ENCODE measurements at regions not wholly inside any gene's neighbourhood (a gene's known extent, or its start where the extent isn't known, plus 50 kb on each side); places are given as distances from the start of the nearest gene placed in this dataset.

DNA sequence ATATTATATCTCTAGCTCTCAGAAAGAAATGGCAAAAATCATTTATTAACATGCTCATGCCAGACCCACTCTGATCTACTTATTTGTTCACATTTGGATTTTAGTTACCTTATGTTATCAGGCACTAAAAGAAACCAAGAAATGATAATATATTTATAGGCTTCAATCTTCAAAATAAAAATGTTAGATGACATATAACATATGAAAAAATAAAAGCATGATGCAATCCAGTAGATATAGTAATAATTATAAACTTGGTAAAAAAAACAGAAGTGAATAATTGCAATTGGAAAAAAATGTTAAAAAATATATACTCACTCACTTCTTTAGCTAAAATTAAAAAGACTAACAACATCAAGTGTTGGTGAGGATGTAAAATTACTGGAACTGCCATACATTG, 248.3 kb upstream of the VRK2 start:
- ATAC-seq (replicated peaks; ENCODE audit: extremely low read depth, poor library complexity, severe bottlenecking) (no peak), DNase-seq (ENCODE audit: low spot score in 2 of 2) (no peak)
- Mint-ChIP-seq H3K9me3 (peaks cover 26% of the 10 kb centered on the region), H3K4me1 (no peaks in the 10 kb centered on the region), H3K27ac (ENCODE audit: low read depth) (no peak overlapping the region), H3K36me3 (ENCODE audit: insufficient read depth) (no peaks in the 10 kb centered on the region), H3K27me3 (no peaks in the 10 kb centered on the region), H3K4me3 (no peak overlapping the region)

DNA sequence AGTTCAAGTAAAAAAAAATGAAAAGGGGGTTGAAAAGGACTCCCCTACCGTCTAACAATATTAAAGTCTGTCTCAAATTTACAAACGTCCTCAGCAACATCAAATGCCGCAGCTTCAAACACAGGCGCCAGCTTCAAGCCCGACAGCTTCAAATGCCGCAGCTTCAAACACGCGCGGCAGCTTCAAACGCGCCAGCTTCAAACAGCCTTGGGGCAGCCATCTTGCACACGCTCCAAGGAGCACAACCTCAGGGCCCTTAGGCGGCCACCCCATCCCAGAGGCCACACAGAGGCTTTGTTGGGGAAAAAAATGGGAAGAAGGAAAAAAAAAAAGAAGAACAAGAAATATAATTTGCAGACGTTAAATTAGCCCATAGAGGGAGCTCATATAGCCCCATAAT, 244.4 kb upstream of the VRK2 start:
- H3K27ac Mint-ChIP-seq (ENCODE audit: low read depth): no peak overlapping the region
- no peak for DNase-seq (ENCODE audit: low spot score in 2 of 2)
- peaks cover 26% of the 10 kb centered on the region for H3K9me3 Mint-ChIP-seq
- H3K36me3 Mint-ChIP-seq (ENCODE audit: insufficient read depth): no peaks in the 10 kb centered on the region
- no peaks in the 10 kb centered on the region for H3K4me1 Mint-ChIP-seq
- H3K27me3 Mint-ChIP-seq: no peaks in the 10 kb centered on the region
- no peak for ATAC-seq (replicated peaks; ENCODE audit: extremely low read depth, poor library complexity, severe bottlenecking)
- no peak overlapping the region for H3K4me3 Mint-ChIP-seq

GRCh38 chr2:57804971-57805370, 241.6 kb upstream of the VRK2 start:
- H3K27me3 Mint-ChIP-seq: no peaks in the 10 kb centered on the region
- ATAC-seq (replicated peaks; ENCODE audit: extremely low read depth, poor library complexity, severe bottlenecking): no peak
- H3K36me3 Mint-ChIP-seq (ENCODE audit: insufficient read depth): no peaks in the 10 kb centered on the region
- H3K9me3 Mint-ChIP-seq: peaks cover 15% of the 10 kb centered on the region
- H3K4me3 Mint-ChIP-seq: no peak overlapping the region
- no peaks in the 10 kb centered on the region for H3K4me1 Mint-ChIP-seq
- H3K27ac Mint-ChIP-seq (ENCODE audit: low read depth): no peak overlapping the region
- DNase-seq (ENCODE audit: low spot score in 2 of 2): no peak

GRCh38 chr2:57806449-57806968, 240.1 kb upstream of the VRK2 start:
- H3K4me3 Mint-ChIP-seq: no peak overlapping the region
- no peaks in the 10 kb centered on the region for H3K4me1 Mint-ChIP-seq
- peaks cover 12% of the 10 kb centered on the region for H3K9me3 Mint-ChIP-seq
- H3K27ac Mint-ChIP-seq (ENCODE audit: low read depth): no peak overlapping the region
- no peaks in the 10 kb centered on the region for H3K27me3 Mint-ChIP-seq
- ATAC-seq (replicated peaks; ENCODE audit: extremely low read depth, poor library complexity, severe bottlenecking) (no peak), DNase-seq (ENCODE audit: low spot score in 2 of 2) (no peak)
- no peaks in the 10 kb centered on the region for H3K36me3 Mint-ChIP-seq (ENCODE audit: insufficient read depth)

GRCh38 chr2:57809230-57809629, 237.4 kb upstream of the VRK2 start:
- no peak overlapping the region for H3K4me3 Mint-ChIP-seq
- H3K9me3 Mint-ChIP-seq: peaks cover 5% of the 10 kb centered on the region
- H3K27ac Mint-ChIP-seq (ENCODE audit: low read depth): no peak overlapping the region
- H3K4me1 Mint-ChIP-seq: no peaks in the 10 kb centered on the region
- no peaks in the 10 kb centered on the region for H3K36me3 Mint-ChIP-seq (ENCODE audit: insufficient read depth)
- DNase-seq (ENCODE audit: low spot score in 2 of 2) (no peak), ATAC-seq (replicated peaks; ENCODE audit: extremely low read depth, poor library complexity, severe bottlenecking) (no peak)
- no peaks in the 10 kb centered on the region for H3K27me3 Mint-ChIP-seq

DNA sequence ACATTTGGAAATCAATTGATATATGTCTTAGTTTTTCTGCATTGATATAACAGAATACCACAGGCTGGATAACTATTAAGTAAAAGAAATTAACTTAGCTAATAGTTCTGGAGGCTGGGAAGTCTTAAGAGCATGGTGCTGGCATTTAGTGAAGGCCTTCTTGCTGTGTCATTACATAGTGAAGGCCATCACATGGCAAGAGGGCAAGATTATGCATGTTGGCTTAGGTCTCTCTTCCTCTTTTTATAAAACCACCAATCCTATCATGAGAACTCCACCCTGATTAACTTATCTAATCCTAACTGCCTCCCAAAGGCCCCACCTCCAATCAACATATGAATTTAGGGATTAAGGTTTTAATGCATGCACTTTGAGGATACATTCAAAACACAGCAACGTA, 225.5 kb upstream of the VRK2 start:
- ATAC-seq (replicated peaks; ENCODE audit: extremely low read depth, poor library complexity, severe bottlenecking) (no peak), DNase-seq (ENCODE audit: low spot score in 2 of 2) (no peak)
- H3K9me3 Mint-ChIP-seq: no peaks in the 10 kb centered on the region
- no peak overlapping the region for H3K4me3 Mint-ChIP-seq
- no peak overlapping the region for H3K27ac Mint-ChIP-seq (ENCODE audit: low read depth)
- H3K36me3 Mint-ChIP-seq (ENCODE audit: insufficient read depth): no peaks in the 10 kb centered on the region
- no peaks in the 10 kb centered on the region for H3K4me1 Mint-ChIP-seq
- H3K27me3 Mint-ChIP-seq: no peaks in the 10 kb centered on the region

DNA sequence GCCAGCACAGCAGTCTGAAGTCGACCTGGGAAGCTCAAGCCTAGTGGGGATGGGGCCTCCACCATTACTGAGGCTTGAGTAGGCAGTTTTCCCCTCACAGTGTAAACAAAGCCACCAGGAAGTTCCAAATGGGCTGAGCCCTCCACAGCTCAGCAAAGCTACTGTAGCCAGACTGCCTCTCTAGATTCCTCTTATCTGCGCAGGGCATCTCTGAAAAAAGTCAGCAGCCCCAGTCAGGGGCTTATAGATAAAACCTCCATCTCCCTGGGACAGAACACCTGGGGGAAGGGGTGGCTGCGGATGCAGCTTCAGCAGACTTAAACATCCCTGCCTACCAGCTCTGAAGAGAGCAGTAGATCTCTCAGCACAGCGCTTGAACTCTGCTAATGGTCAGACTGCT, 218.4 kb upstream of the VRK2 start:
- no peak for DNase-seq (ENCODE audit: low spot score in 2 of 2)
- H3K4me3 Mint-ChIP-seq: no peak overlapping the region
- H3K27ac Mint-ChIP-seq (ENCODE audit: low read depth): no peak overlapping the region
- no peaks in the 10 kb centered on the region for H3K27me3 Mint-ChIP-seq
- no peaks in the 10 kb centered on the region for H3K36me3 Mint-ChIP-seq (ENCODE audit: insufficient read depth)
- no peak for ATAC-seq (replicated peaks; ENCODE audit: extremely low read depth, poor library complexity, severe bottlenecking)
- H3K9me3 Mint-ChIP-seq: peaks cover 25% of the 10 kb centered on the region
- H3K4me1 Mint-ChIP-seq: no peaks in the 10 kb centered on the region

DNA sequence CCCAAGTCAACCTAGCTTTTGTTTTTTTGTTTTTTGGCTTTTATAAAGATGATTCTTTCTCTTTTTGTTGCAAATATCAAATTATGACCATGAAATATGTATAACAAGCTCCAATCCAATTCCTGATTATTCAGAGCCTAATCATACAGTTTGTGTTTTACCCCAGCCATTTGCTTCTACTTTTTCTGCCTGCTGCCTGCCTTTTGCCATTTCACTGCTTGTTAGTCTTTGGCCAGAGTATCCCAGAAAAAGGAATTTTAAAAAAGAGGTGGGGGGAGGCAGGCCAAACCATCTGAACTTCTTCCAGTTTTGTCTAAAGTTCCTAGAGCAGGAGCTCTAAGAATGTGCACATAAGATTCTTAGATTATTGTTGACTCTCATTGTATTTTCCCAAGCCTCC, 211.9 kb upstream of the VRK2 start:
- no peak overlapping the region for H3K4me3 Mint-ChIP-seq
- ATAC-seq (replicated peaks; ENCODE audit: extremely low read depth, poor library complexity, severe bottlenecking) (no peak), DNase-seq (ENCODE audit: low spot score in 2 of 2) (no peak)
- H3K4me1 Mint-ChIP-seq: no peaks in the 10 kb centered on the region
- H3K27me3 Mint-ChIP-seq: no peaks in the 10 kb centered on the region
- H3K9me3 Mint-ChIP-seq: peaks cover 11% of the 10 kb centered on the region
- H3K36me3 Mint-ChIP-seq (ENCODE audit: insufficient read depth): no peaks in the 10 kb centered on the region
- H3K27ac Mint-ChIP-seq (ENCODE audit: low read depth): no peak overlapping the region

GRCh38 chr2:57842531-57842930, 204.1 kb upstream of the VRK2 start:
- DNase-seq (ENCODE audit: low spot score in 2 of 2): no peak
- no peak for ATAC-seq (replicated peaks; ENCODE audit: extremely low read depth, poor library complexity, severe bottlenecking)
- H3K9me3 Mint-ChIP-seq: no peaks in the 10 kb centered on the region
- H3K4me1 Mint-ChIP-seq: no peaks in the 10 kb centered on the region
- no peak overlapping the region for H3K27ac Mint-ChIP-seq (ENCODE audit: low read depth)
- H3K36me3 Mint-ChIP-seq (ENCODE audit: insufficient read depth): no peaks in the 10 kb centered on the region
- H3K27me3 Mint-ChIP-seq: no peaks in the 10 kb centered on the region
- no peak overlapping the region for H3K4me3 Mint-ChIP-seq

GRCh38 chr2:57843158-57843557, 203.4 kb upstream of the VRK2 start:
- H3K4me1 Mint-ChIP-seq: no peaks in the 10 kb centered on the region
- H3K27me3 Mint-ChIP-seq: no peaks in the 10 kb centered on the region
- ATAC-seq (replicated peaks; ENCODE audit: extremely low read depth, poor library complexity, severe bottlenecking) (no peak), DNase-seq (ENCODE audit: low spot score in 2 of 2) (no peak)
- no peak overlapping the region for H3K4me3 Mint-ChIP-seq
- no peaks in the 10 kb centered on the region for H3K9me3 Mint-ChIP-seq
- no peak overlapping the region for H3K27ac Mint-ChIP-seq (ENCODE audit: low read depth)
- no peaks in the 10 kb centered on the region for H3K36me3 Mint-ChIP-seq (ENCODE audit: insufficient read depth)

GRCh38 chr2:57848723-57849122, 197.9 kb upstream of the VRK2 start:
- Mint-ChIP-seq H3K4me1 (no peaks in the 10 kb centered on the region), H3K36me3 (ENCODE audit: insufficient read depth) (peaks cover 2% of the 10 kb centered on the region), H3K27ac (ENCODE audit: low read depth) (no peak overlapping the region), H3K27me3 (no peaks in the 10 kb centered on the region), H3K4me3 (no peak overlapping the region), H3K9me3 (no peaks in the 10 kb centered on the region)
- DNase-seq (ENCODE audit: low spot score in 2 of 2) (no peak), ATAC-seq (replicated peaks; ENCODE audit: extremely low read depth, poor library complexity, severe bottlenecking) (no peak)

- ATAC-seq (replicated peaks; ENCODE audit: extremely low read depth, poor library complexity, severe bottlenecking): no peak
- no peaks in the 10 kb centered on the region for H3K27me3 Mint-ChIP-seq
These were observed 196.8 kb upstream of the VRK2 start for GRCh38 chr2:57849843-57850242.

DNA sequence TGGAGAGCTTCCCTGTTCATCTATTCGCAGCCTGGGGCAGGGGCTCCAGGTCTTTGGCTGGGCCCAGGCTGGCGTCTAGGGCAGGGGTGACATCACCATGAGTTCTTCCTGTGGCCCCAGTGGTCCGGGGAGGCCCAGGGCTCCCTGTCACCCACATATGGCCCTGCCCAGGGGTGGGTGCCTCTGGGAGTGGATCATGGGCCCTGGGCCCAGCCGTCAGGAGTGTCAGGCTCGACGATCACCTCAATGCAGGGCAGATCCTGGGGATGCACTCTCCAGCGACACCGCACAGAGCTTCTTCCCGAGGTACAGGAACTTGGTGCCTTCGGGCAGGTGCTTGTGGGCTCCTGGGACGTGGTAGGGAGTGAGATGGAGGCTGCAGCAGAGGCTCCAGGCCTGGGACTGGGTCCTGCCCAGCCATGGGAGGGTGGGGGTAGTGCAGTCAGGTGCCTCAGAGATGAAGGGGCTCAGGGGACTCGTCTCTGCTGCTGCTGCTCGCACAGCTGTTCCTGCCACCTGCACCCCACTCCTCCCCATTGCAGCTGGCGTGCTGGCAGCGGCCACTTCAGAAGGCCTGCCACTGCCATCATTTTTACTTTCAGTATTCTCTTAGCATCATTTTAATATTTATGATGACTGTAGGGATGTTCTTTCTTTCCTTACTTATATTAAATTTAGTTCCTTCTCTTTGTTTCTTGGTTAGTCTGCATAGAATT, 196.0 kb upstream of the VRK2 start:
- Mint-ChIP-seq H3K4me1 (no peaks in the 10 kb centered on the region), H3K36me3 (ENCODE audit: insufficient read depth) (peaks cover 2% of the 10 kb centered on the region), H3K9me3 (no peaks in the 10 kb centered on the region), H3K27ac (ENCODE audit: low read depth) (no peak overlapping the region), H3K27me3 (no peaks in the 10 kb centered on the region), H3K4me3 (no peak overlapping the region)
- ATAC-seq (replicated peaks; ENCODE audit: extremely low read depth, poor library complexity, severe bottlenecking) (no peak), DNase-seq (ENCODE audit: low spot score in 2 of 2) (no peak)

More at GRCh38 chr2:57849843-57850242, 196.8 kb upstream of the VRK2 start:
- Mint-ChIP-seq H3K9me3 (no peaks in the 10 kb centered on the region), H3K4me3 (no peak overlapping the region), H3K36me3 (ENCODE audit: insufficient read depth) (peaks cover 2% of the 10 kb centered on the region), H3K27ac (ENCODE audit: low read depth) (no peak overlapping the region), H3K4me1 (no peaks in the 10 kb centered on the region)
- DNase-seq (ENCODE audit: low spot score in 2 of 2): no peak
